Activated CD4-positive, alpha-beta T cell treated with anti-CD3 and anti-CD28 coated beads, Interleukin-10, Interleukin-2, amounts not matched to agents 100 ng/mL and 50 ng/mL, durations not matched to agents 16 hours and 8 hours (primary cell): ENCODE measurements at regions not wholly inside any gene's neighbourhood (a gene's known extent, or its start where the extent isn't known, plus 50 kb on each side); places are given as distances from the start of the nearest gene placed in this dataset.

Experiments
- DNase-seq: peaks from one replicate; pipeline ENCODE4 v3.0.0-alpha.2; 2020

DNA sequence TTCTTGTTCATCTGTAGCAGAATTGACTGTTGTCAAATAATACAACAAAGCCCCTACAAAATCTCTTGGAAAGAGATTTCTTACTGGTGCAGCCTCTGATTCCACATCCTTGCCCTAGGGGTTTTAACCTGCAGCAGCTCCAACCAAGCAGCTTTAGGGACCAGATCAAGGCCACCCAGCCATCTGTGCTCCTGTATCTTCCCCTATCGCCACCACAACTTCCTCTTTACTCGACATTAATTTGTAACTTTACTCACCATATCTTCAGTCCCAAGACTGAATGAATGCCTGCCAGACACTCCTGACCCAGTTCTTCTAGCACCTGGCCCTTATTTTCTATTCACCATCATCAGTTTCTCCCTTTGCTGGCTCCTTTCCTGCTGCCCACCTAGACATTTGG is 156.6 kb upstream of the IL12A start:
- no peak for DNase-seq

DNA sequence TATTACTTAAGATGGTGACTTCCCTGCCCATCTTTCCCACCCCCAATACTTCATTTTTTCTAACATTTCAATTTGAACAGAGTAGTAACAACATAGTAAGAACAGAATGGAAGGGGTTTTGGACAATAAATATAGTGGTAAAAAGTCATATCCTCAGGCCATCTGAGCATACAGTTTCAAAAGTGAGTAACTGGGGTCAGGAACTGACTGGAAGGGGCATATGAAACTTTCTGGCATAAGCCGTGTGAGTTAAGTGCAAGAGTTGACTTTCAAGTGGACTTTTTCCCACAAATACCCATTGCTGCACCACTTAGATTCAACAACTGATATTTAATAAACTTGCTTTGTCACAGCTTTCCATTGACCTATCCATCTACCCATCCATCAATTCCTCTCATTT is 153.5 kb upstream of the IL12A start:
- DNase-seq = no peak

DNA sequence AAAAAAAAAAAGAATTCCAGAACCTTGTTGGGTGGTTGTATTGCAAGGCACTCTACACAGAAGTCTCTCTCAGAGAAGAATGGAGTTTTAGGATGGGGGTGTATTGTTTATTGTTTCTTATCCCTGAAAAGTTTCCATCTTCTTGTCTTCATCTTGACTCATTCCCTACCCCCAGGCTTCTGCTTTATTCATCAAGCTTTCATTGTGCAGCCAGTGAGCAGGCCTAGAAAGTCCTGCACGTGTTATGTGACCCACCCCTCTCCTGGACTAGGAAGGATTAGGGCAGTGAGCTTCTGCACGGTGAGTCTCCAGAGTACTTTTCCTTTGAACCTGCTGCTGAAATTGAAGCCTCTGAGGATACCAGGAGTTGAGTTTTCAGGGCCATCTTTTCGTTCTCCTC is 150.9 kb upstream of the IL12A start:
- DNase-seq = no peak

DNA sequence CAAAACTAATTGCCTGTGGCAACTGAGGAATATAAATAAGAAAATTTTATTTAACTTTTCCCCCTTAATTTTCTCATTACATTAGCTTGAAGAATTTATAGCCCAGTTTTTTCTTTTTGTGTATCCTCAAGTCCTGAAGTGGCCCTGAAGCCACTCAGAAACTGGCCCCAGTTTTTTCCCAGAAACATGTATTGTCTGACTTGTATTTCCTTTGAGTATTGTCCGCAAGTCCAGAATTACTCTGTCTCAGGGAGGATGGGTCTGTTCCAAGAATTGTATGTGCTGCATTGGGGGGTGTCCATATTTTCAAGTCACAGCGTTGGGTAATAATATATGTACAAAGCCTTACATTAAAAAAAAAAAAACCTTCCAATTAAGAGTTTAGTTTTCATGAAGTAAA is 149.7 kb upstream of the IL12A start:
- DNase-seq = no peak

DNA sequence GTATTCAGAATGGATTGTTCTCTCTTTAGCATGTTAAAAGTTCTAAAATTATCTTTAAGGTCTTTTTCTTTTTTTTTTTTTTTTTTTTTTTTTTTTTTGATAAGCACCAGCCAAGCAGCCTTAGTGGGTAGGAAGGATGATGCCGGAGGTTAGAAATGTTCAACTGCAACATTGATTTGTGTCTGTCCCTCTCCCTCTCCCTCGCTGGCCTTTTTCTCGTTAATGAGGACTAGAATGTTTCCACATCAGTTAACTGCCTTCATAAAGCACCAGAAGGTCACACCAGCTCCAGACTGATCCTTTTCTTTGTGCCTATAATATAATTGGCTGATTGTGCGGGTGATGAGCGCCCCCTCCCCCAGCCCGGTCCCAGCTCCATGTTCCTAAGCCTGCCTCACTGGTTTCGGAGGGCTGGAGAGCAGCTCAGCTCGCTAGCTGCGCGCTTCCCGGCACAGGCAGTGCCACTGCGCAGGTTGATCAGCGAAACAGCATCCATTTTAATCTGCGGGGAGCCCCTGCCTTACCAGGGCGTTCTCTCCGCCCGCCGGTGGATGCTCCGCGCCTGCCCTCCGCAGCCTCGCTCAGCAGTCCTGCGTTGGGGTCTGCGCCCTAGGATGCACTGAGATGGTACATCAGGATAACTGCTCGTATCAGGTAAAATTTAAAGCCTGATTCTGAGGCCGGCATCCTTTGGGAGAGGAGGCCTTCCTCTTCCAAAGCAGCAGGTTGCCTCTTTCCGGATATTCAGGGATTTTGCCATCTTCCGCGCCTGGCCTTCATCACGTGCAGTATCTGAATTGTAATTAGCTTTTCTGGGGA is 148.9 kb upstream of the IL12A start, which contains the start of gene SCHIP1:
Gene SCHIP1 (plus strand): TSS at position 301 of the 819 bp plus-strand sequence.
- no peak for DNase-seq

DNA sequence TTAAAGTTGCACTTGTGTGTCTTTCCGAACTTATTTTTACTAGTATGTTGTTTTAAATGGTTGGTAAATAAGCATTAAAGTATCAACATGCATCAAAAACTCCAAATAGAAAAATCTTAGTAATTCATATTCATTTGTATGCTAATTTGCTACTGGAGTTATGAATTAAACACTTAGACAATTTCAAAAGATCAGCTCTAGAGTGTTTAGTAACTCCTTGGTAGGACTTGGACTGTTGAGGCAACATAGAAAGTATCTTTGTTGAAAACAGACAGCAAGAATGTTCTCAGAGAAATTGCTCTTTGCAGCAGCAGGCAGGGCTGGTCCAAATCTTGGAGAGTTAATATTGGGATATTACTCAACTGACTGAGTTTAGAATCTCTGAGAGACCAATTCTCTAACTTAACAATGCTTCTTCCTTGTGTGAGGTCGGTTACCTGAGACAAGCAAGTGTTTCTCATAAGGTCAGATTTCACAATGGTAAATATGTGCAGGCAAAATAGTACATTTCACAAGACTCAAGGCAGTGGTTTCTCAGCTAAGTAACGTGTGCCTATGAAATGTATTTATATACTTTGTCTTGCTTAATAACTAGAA is 147.8 kb upstream of the IL12A start:
- DNase-seq = no peak

DNA sequence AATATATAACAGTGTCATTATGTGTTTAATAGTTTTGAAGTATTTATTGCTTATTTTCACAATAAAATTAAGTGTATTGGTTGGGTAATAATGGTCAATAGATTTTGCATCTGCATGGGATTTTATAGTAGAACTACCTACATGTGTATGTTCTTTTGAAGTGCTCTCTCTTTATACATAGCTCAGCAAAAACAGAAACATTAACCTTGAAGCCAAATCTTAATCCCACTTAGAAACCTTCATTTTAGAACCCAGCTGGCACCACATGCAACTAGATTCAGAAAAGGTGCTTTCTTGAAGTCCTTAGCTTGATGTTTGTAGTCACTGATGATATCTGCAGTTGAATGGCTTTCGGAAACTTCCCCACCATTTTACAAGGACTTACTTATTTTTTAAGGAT is 146.9 kb upstream of the IL12A start:
- no peak for DNase-seq

DNA sequence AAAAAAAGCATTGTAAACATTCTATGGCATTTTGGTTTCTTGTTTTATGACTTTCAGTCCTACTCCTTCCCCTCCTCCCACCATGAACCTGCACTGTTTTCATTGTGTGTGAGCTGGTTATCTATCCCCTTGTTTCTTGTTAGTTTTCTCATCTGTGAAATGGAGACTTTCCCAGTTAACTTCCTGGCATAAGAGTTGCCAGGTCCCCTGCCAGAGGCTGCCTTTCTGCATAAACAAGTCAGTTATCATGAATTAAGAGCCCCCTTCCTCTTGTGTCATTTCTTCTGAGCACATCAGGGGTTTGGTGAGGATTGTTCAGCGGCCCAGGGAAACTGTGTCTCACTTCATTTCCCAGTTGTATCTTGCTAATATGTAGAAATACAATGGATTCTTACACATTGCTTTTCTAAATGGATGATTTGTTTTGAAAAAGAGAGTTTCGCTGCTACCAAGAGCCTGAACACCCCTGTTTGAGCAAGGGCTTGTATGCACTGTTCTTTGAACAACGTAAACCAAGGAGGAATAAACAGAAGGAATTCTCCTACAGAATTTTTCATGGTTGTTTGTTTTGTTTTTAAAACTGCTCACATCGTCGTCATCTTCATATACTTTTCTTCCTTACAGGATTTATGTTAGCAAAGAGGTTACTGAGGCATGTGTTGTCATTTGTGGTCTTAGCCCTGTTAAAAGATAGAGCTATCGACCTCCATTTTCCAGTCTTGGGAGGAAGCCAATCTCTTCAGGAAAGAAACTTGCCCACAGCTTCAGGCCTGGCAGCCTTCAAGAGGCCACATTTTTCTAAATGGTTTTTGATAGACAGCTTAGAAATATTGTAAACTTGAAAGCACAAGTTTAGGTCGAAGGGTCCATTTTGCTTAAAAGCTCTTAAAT is 144.6 kb upstream of the IL12A start:
- no peak for DNase-seq

DNA sequence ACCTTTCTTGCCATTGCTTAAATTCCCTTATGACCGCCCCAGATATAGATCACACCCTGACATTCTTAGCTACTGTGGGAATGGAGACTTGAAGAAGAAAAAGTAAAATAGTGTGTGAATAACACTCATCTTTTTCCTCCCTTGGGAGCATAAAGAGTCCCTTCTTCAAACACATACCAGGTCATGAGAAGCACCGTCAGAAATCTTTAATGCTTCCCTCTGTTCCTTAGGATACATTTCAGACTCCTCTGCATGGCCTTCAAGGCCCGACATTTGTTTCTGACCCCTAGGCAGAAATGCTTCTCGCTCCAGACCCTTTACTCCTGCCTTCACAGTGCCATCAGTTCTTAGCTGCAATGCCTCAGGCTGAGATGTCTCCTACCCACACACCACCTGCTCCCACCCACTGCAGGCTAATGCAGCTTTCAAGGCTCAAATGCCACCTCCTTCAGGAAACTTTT is 143.8 kb upstream of the IL12A start:
- DNase-seq = no peak

DNA sequence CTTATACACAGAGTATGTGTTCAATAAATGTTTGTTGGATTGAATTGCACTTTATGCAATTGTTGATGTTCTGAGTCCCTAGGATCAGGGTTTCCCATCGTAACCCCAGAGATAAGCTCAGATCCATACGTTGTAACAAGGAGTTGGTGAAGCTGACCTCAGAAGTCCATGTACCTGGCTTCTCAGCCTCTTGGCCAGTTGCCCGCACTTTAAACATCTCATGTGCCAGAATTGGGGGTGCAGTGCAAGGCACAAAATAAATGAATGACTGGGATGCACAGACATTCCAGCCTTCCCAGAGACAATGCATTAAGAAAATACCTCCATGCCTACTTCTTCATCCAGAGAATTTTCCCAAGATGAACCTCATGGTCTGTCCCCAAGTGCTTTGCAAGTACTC is 142.9 kb upstream of the IL12A start:
- DNase-seq = no peak

DNA sequence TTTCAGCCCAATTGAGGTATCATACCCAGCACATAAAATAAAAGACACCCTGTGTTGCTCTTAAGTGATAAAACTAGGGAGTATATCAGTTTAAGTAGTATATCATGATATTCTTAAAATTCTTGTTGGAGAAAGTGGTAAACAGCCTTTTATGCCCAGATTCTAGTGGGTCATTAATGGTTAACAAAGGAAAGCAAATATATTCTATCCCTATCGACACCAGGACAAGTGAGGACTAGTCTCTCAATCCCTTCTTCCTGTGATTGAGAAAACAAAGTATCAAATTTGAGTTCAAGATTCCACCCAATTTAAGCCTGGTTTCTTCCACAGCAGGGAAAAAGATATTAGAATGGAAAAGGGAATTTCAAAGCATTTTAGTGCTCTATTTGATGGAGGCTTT is 142.4 kb upstream of the IL12A start:
- DNase-seq = no peak

DNA sequence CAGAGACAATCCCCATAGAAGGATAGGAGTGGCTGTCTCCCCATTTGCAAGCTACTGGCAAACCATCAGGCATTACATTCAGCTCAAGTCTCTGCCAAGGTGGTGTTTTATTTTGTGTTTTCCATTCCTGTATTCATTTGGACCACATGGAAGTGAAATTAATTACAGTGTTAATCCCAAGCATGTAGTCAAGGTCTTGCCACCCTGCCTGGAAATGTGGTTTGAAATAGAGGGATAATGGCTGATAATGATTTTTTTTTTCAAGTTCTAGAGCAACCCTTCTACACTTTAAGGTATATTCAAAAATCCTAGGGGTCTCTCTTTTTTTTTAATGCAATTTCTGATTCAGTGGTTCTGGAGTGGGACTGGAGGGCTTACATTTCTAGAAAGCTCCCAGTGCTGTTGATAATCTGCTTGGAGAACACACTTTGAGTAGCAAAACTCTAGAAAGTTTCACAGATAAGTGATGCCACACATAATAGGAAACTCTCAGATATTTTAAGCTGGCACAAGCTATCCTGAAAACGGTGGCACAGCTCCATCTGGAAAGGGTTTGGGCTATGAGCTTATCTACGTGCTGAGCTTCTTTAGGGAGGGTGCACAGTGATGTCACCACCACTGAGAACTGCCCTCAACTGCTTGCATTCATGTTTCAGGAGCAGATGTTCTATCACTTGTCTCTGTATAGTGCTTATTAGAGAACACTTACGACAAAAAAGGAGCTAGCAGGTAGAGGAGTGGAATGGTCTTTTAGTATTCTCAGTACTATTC is 140.1 kb upstream of the IL12A start:
- DNase-seq = no peak

DNA sequence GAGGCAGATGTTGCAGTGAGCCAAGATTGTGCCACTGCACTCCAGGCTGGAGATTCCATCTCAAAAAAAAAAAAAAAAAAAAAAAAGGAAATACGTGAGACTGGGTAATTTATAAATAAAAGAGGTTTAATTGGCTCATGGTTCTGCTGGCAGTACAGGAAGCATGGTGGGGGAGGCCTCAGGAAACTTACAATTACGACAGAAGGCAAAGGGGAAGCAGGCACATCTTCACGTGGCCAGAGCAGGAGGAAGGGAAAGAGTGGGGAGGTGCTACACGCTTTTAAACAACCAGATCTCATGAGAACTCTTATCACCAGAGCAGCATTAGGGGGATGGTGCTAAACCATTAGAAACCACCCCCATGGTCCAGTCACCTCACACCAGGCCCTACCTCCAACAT is 138.2 kb upstream of the IL12A start:
- no peak for DNase-seq

DNA sequence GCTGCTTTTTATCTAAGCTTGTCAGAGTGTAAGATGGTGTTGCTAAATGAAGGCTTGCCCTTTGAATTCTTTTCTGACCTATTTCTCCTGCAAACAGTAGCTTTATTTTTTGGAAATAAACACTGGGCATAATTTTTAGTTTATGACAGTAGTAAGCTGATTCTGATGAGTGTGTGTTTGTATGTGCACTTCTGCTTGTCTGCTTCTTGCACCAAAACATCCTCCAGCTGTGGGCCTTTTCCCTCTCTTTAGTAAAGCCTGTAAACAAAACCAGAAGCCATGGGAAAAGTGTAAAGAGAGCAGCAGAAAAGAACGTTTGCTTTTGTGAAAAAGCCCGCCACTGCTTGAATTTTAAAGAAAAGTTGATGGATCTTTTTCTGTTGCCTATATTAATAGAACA is 136.4 kb upstream of the IL12A start:
- no peak for DNase-seq

DNA sequence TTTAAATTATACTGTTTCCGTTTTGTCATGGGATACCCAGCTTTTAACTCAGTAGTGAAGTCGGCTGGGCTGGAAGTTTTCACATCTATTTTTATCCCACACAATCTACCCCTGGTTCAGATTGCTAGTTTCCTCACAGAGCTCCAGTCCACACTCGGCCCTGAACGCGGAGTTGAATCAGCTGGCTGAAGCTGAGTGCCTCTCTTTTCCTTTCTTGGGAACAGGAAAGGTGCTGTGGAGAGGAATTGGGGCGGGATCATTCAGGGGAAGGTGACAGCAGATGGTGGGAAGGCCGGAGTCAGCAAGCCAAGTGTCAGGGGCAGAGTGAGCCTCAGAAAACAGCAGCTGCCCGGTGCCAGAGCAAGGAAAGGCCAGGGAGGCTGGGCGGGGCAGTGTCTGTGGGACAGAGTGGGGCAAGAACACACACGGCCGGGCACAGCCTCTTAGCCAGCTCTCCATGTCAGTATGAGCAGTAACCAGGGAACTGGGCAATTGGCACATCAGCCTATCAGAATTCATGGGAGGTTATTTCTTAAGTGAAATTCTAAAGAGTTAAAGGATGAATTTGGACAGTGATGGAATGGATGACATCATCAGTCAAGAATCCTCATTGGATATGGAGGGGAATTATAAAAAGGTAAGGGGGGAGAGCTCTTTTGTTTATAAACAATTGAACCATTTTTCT is 135.7 kb upstream of the IL12A start:
- DNase-seq = no peak

DNA sequence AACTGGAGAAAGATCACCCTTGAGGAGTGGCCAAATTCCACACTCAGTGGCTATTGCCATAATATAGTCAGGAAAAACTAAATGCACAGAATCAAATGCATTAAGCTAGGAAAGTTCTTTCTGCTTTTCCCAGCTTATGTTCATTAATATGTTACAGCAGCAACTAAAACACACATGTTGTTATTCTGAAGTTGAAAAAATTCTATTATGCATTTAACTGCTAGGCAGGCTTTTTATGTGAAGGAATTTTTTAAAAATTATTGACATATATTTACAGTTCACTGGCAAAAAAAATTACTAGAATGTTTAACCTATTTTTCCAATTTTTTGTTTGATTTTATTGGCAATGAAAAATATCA is 135.2 kb upstream of the IL12A start:
- no peak for DNase-seq

DNA sequence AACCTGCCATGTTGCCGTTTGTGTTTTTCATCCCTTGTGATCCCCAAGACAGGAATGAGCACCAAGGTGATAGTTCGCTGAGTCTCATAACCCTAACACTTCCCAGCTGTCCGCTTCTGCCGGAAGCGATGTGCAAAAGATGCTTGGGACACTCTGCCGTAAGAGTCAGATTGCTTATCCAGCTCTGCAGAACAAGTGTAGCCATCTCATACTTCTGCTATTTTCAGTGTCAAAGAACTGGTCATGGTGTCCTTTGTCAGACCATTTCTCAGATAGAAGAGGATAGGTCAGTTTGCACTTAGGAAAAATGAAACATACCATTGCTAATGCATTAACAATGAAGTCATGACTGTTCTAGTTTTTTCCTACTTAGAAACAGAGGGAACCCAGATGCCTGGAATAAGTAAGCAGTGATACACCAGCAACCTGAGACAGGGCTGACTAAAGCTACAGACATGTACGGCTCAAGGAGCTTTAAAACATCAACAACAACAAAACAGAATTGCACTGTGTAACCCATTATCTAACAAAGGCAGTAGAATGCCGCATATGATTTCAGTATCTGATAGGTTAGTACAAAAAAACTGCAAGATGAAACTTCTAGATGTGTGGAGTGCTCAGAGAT is 134.0 kb upstream of the IL12A start:
- DNase-seq = no peak

DNA sequence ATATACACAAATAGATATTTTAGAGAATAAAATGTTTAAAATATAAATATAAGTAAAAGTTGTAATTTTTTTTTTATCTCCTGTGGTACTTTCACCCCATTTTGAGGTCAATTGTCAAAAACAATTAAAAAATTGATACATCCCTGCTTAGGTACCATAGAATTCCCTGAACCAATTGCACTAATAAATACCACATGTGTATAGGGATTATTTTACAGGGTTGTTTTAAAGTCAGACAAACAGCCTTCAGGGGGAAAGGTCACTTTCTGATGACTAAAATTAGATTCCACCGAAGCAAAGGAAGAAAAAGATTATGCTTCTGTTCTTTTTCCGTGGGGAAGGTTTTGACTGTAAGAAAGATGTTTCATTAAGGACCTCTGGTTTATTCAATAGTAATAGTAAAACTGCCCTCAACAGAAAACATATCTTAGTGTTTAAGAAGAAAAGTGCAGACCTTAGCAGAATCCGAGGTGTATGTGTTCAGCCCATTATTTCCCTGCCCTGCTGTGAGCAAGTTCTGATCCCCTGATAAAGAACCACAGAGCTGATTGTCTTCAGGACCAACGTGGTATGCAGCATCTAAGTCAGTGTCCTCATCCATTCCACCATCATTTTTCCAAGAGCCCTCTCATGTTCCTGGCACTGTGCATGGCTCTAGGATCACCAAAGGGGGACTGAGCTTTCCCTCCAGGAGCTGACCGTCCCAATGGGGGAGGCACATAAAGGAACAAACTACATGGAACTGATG is 132.9 kb upstream of the IL12A start:
- DNase-seq = no peak

DNA sequence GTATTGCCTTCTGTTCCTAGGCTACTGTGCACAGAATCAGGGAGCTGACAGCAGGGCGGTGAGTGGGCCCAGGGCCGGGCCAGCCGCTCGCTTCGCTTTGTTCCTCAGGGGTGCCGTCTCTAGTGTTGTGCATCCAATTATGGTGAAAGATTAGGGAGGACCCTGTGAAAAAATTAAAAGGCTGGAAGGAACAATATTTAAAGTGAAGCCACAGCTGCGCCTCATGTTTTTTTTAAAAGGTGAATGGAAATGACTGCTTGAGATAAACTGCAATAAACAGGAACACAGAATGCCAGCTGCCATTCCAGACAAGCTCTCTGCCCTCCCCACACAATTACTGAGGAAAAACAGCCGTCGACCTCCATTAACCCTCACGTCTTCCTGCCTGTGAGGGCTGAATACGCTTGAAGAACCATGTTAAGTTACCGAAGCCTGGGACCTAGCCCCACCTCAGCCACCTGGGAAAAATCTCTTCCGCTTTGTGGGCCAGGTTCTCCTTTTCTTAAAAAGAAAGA is 132.0 kb upstream of the IL12A start:
- DNase-seq = no peak

DNA sequence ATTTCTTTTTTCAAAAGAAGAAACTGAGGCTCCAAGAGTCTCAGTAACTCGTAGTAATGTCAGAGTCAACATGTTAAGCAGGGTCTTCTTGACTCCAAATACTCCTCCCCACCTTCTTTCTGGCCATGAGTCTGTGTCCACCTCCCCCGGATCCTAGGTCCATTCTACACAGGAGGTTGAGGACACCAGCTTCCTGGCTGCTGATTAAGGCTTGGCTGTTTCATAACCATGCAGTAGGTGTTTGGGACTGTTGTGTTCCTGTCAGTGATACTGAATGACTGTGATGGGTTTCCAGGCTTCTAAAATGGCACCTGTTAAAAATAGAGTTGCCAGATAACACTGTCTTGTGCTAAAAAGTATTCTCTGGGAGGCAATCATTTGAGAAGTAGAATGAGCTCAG is 130.8 kb upstream of the IL12A start:
- no peak for DNase-seq

DNA sequence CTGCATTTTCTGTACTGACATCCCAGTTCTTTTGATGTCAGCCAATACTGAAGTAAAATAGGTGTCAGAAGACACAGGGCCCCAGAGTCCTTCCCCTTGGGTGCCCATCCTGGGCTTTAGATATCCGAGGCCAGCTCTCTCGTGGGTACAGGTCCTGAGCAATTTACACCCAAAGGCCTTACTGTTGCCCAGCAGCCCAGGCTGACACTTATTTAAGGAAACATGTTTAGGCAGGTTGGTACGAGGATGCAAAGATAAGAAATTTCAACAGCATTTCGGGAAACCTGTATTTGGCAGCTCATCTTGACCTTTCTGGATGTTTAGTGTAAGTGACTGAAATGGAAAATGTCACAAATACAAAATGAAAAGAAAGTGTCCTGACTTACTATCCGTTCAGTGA is 130.0 kb upstream of the IL12A start:
- DNase-seq = no peak
